ENCODE measurements at regions not wholly inside any gene's neighbourhood (a gene's known extent, or its start where the extent isn't known, plus 50 kb on each side); places are given as distances from the start of the nearest gene placed in this dataset.

- H3K9me2 ChIP-seq (replicated peaks; ENCODE audit: low read depth, low read length), result no peaks in the 10 kb centered on the region
- no peaks in the 10 kb centered on the region for H3K9me3 ChIP-seq (ENCODE audit: insufficient read depth, low read depth, low read length)
- H2AFZ ChIP-seq (ENCODE audit: low read length), result no peak overlapping the region
- H3K79me2 ChIP-seq (ENCODE audit: insufficient read depth, low read length), result no peaks in the 10 kb centered on the region
- H3K36me3 ChIP-seq (ENCODE audit: insufficient read depth, low read length), result no peaks in the 10 kb centered on the region
- H3K4me1 ChIP-seq (ENCODE audit: insufficient read depth, low read length, poor library complexity, severe bottlenecking), result peaks cover 9% of the 10 kb centered on the region
- no peak overlapping the region for H3K9ac ChIP-seq (ENCODE audit: low read depth, low read length, poor library complexity, severe bottlenecking)
- TF ChIP-seq EZH2phosphoT487 (IDR thresholded peaks at IDR 0.05; ENCODE audit: borderline replicate concordance) (no peak), CTCF (conservative IDR thresholded peaks at IDR 0.05; ENCODE audit: low read length) (no peak)
- H3K4me2 ChIP-seq (ENCODE audit: low read depth, low read length, poor library complexity, severe bottlenecking), result no peak overlapping the region
- H3F3A ChIP-seq (ENCODE audit: low read depth), result peaks cover 3% of the 10 kb centered on the region; the same call in 1 of the 2 replicates
- H4K20me1 ChIP-seq (ENCODE audit: insufficient read depth, low read length, poor library complexity, severe bottlenecking), result no peaks in the 10 kb centered on the region
- no peaks in the 10 kb centered on the region for H3K27me3 ChIP-seq (ENCODE audit: insufficient read depth, low read length, poor library complexity, severe bottlenecking)
- H3K4me3 ChIP-seq (ENCODE audit: low read length, poor library complexity, severe bottlenecking), result no peak overlapping the region
Observed at GRCh38 chr3:154886437-154886836, 193.7 kb upstream of the MME start.

GRCh38 chr3:154885418-154885817 is 194.7 kb upstream of the MME start:
- H3K27me3 ChIP-seq (ENCODE audit: insufficient read depth, low read length, poor library complexity, severe bottlenecking), result no peaks in the 10 kb centered on the region
- peaks cover 3% of the 10 kb centered on the region; the same call in 1 of the 2 replicates for H3F3A ChIP-seq (ENCODE audit: low read depth)
- H4K20me1 ChIP-seq (ENCODE audit: insufficient read depth, low read length, poor library complexity, severe bottlenecking), result no peaks in the 10 kb centered on the region
- peaks cover 9% of the 10 kb centered on the region for H3K4me1 ChIP-seq (ENCODE audit: insufficient read depth, low read length, poor library complexity, severe bottlenecking)
- no peaks in the 10 kb centered on the region for H3K79me2 ChIP-seq (ENCODE audit: insufficient read depth, low read length)
- H2AFZ ChIP-seq (ENCODE audit: low read length), result no peak overlapping the region
- H3K9me2 ChIP-seq (replicated peaks; ENCODE audit: low read depth, low read length), result no peaks in the 10 kb centered on the region
- no peaks in the 10 kb centered on the region for H3K36me3 ChIP-seq (ENCODE audit: insufficient read depth, low read length)
- no peak overlapping the region for H3K4me3 ChIP-seq (ENCODE audit: low read length, poor library complexity, severe bottlenecking)
- H3K4me2 ChIP-seq (ENCODE audit: low read depth, low read length, poor library complexity, severe bottlenecking), result no peak overlapping the region
- H3K9me3 ChIP-seq (ENCODE audit: insufficient read depth, low read depth, low read length), result no peaks in the 10 kb centered on the region
- TF ChIP-seq CTCF (conservative IDR thresholded peaks at IDR 0.05; ENCODE audit: low read length) (no peak), EZH2phosphoT487 (IDR thresholded peaks at IDR 0.05; ENCODE audit: borderline replicate concordance) (no peak)
- H3K9ac ChIP-seq (ENCODE audit: low read depth, low read length, poor library complexity, severe bottlenecking), result no peak overlapping the region

GRCh38 chr3:154884952-154885351 is 195.2 kb upstream of the MME start:
- Histone ChIP-seq H2AFZ (ENCODE audit: low read length) (no peak overlapping the region), H3K4me1 (ENCODE audit: insufficient read depth, low read length, poor library complexity, severe bottlenecking) (peaks cover 9% of the 10 kb centered on the region), H3K9me2 (replicated peaks; ENCODE audit: low read depth, low read length) (no peaks in the 10 kb centered on the region), H3K4me2 (ENCODE audit: low read depth, low read length, poor library complexity, severe bottlenecking) (no peak overlapping the region), H3K9ac (ENCODE audit: low read depth, low read length, poor library complexity, severe bottlenecking) (no peak overlapping the region), H3F3A (ENCODE audit: low read depth) (peaks cover 3% of the 10 kb centered on the region; the same call in 1 of the 2 replicates), H4K20me1 (ENCODE audit: insufficient read depth, low read length, poor library complexity, severe bottlenecking) (no peaks in the 10 kb centered on the region), H3K4me3 (ENCODE audit: low read length, poor library complexity, severe bottlenecking) (no peak overlapping the region), H3K27me3 (ENCODE audit: insufficient read depth, low read length, poor library complexity, severe bottlenecking) (no peaks in the 10 kb centered on the region), H3K36me3 (ENCODE audit: insufficient read depth, low read length) (no peaks in the 10 kb centered on the region), H3K9me3 (ENCODE audit: insufficient read depth, low read depth, low read length) (no peaks in the 10 kb centered on the region), H3K79me2 (ENCODE audit: insufficient read depth, low read length) (no peaks in the 10 kb centered on the region)
- TF ChIP-seq EZH2phosphoT487 (IDR thresholded peaks at IDR 0.05; ENCODE audit: borderline replicate concordance), result no peak
- no peak for TF ChIP-seq CTCF (conservative IDR thresholded peaks at IDR 0.05; ENCODE audit: low read length)
